ENCODE measurements at regions not wholly inside any gene's neighbourhood (a gene's known extent, or its start where the extent isn't known, plus 50 kb on each side); places are given as distances from the start of the nearest gene placed in this dataset.

GRCh38 chr15:69513986-69514385 lies 61.4 kb downstream of the RPLP1 start:
- Histone ChIP-seq H3K27ac (no peak overlapping the region), H3K4me3 (no peak overlapping the region)
- no peak for DNase-seq (ENCODE audit: low spot score)
- no peak for TF ChIP-seq CTCF (IDR thresholded peaks at IDR 0.05)

- no peak overlapping the region for H3K27ac ChIP-seq
- TF ChIP-seq CTCF (IDR thresholded peaks at IDR 0.05): no peak
- DNase-seq (ENCODE audit: low spot score): no peak
- no peak overlapping the region for H3K4me3 ChIP-seq
These were observed 62.9 kb downstream of the RPLP1 start for GRCh38 chr15:69515508-69515907.

DNA sequence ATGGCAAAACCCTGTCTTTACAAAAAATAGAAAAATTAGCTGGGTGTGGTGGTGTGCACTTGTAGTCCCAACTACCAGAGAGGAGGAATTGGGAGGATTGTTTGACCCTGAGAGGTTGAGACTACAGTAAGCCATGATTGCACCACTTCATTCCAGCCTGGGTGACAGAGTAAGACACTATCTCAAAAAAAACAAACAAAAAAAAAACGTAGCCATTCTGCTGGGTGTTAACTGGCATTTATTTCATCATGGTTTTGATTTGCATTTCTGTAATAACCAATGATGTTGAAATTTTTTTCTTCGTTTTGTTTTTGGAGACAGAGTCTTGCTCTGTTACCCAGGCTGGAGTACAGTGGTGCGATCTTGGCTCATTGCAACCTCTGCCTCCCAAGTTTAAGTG lies 63.3 kb downstream of the RPLP1 start:
- TF ChIP-seq CTCF (IDR thresholded peaks at IDR 0.05): no peak
- H3K27ac ChIP-seq: no peak overlapping the region
- no peak for DNase-seq (ENCODE audit: low spot score)
- H3K4me3 ChIP-seq: no peak overlapping the region

DNA sequence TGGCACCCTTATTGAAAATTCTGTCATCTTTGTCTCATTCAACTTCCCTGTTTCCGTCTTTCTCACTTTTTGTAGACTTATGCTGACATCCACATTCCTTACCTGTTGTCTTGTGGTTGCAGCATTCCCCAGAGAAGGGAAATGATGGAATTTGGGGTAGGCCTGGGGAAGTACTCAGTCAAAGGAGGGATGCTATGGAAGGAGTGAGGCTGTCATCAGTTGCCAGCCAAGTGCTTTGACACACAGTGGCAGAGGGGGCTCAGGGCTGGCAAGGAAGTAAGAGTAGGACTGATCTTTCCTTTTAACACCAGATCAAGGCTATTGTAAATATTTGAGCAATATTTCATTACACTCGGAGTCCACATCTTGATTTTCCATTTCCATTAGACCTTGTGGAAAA lies 64.4 kb downstream of the RPLP1 start:
- no peak for DNase-seq (ENCODE audit: low spot score)
- no peak overlapping the region for H3K27ac ChIP-seq
- no peak overlapping the region for H3K4me3 ChIP-seq
- no peak for TF ChIP-seq CTCF (IDR thresholded peaks at IDR 0.05)

GRCh38 chr15:69518806-69519205 lies 66.2 kb downstream of the RPLP1 start:
- Histone ChIP-seq H3K4me3 (no peak overlapping the region), H3K27ac (no peak overlapping the region)
- no peak for DNase-seq (ENCODE audit: low spot score)

DNA sequence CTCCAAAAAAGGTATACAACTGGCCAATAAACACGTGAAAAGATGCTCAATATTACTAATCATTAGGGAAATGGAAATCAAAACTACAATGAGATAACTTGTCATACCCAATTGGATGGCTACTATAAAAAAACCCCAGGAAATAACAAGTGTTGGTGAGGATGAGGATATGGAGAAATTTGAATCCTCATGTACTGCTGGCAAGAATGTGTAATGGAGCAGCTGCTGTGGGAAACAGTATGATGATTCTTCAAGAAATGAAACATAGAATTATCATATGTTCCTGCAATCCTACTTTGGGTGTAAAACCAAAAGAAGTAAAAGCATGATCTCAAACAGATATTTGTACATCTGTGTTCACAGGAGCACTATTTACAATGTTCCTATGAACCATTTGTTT lies 67.4 kb downstream of the RPLP1 start:
- DNase-seq (ENCODE audit: low spot score): no peak
- no peak overlapping the region for H3K27ac ChIP-seq
- no peak overlapping the region for H3K4me3 ChIP-seq
- TF ChIP-seq CTCF (IDR thresholded peaks at IDR 0.05): no peak

More at GRCh38 chr15:69518806-69519205, 66.2 kb downstream of the RPLP1 start:
- TF ChIP-seq CTCF (IDR thresholded peaks at IDR 0.05): no peak

- no peak for TF ChIP-seq CTCF (IDR thresholded peaks at IDR 0.05)
- H3K27ac ChIP-seq: no peak overlapping the region
These were observed 69.7 kb downstream of the RPLP1 start for GRCh38 chr15:69522361-69522760.

More at GRCh38 chr15:69522361-69522760, 69.7 kb downstream of the RPLP1 start:
- no peak for DNase-seq (ENCODE audit: low spot score)
- no peak overlapping the region for H3K4me3 ChIP-seq
